ENCODE measurements at regions not wholly inside any gene's neighbourhood (a gene's known extent, or its start where the extent isn't known, plus 50 kb on each side); places are given as distances from the start of the nearest gene placed in this dataset.

DNA sequence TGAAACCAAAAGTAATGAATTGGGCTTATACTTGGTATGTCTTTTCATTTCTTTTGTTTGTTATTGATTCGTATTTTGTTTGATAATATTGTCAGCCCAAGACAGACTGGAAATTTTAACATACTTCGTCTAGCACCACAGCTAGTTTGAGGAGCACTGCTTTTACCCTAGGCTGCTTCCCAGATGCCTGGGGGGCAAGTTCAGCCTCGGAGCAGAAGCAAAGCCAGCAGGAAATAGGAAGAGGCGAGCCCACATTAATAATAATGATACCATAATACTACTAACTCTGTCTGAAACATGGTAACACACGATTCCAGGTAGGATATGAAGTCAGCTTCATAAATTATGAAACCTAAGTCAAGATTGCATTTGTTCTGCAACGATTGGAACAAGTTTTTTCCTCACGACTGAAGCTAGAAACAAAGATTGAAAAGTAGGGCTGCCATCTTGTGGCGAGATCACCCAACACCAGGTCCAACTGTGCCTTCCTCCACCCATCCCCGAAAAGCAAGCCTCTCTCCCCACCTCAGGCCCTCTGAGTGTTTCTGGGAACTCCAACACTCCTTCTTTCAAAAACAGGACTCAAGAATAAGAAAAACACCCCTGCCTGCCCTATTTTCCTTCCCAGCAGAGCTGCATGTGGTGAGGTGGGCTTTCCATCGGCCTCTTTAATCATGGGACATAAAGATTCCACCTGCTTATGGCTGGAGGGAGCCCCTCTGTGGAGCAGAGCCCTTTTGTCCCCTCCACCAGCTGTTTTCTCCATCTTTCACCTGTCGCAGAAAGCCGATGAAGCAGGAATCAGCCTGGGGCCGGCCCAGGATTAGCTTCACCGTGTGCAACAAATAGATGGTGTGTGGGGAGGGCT, 236.4 kb downstream of the CAAP1 start:
- TF ChIP-seq TCF4 (CRISPR knock-in tag; IDR thresholded peaks at IDR 0.05; ENCODE audit: borderline replicate concordance) (no peak), RARB (CRISPR knock-in tag; IDR thresholded peaks at IDR 0.05) (no peak), SNAI2 (CRISPR knock-in tag; IDR thresholded peaks at IDR 0.05) (no peak)
- TF ChIP-seq, protein P1, sequence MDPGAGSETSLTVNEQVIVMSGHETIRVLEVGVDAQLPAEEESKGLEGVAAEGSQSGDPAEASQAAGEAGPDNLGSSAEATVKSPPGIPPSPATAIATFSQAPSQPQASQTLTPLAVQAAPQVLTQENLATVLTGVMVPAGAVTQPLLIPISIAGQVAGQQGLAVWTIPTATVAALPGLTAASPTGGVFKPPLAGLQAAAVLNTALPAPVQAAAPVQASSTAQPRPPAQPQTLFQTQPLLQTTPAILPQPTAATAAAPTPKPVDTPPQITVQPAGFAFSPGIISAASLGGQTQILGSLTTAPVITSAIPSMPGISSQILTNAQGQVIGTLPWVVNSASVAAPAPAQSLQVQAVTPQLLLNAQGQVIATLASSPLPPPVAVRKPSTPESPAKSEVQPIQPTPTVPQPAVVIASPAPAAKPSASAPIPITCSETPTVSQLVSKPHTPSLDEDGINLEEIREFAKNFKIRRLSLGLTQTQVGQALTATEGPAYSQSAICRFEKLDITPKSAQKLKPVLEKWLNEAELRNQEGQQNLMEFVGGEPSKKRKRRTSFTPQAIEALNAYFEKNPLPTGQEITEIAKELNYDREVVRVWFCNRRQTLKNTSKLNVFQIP (CRISPR knock-in tag; IDR thresholded peaks at IDR 0.05; ENCODE audit: borderline replicate concordance, low read depth), result no peak
- TF ChIP-seq, protein P2, sequence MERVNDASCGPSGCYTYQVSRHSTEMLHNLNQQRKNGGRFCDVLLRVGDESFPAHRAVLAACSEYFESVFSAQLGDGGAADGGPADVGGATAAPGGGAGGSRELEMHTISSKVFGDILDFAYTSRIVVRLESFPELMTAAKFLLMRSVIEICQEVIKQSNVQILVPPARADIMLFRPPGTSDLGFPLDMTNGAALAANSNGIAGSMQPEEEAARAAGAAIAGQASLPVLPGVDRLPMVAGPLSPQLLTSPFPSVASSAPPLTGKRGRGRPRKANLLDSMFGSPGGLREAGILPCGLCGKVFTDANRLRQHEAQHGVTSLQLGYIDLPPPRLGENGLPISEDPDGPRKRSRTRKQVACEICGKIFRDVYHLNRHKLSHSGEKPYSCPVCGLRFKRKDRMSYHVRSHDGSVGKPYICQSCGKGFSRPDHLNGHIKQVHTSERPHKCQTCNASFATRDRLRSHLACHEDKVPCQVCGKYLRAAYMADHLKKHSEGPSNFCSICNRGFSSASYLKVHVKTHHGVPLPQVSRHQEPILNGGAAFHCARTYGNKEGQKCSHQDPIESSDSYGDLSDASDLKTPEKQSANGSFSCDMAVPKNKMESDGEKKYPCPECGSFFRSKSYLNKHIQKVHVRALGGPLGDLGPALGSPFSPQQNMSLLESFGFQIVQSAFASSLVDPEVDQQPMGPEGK (CRISPR knock-in tag; IDR thresholded peaks at IDR 0.05; ENCODE audit: borderline replicate concordance), result no peak

All from SK-N-SH treated with all-trans-retinoic acid at 6 μM for 48 hours (cell line).